T-helper 2 cell treated with Interferon-gamma antibody and Interleukin-4, amounts not matched to agents 5 μg/mL and 100 μg/mL, for 36 hours (primary cell): ENCODE measurements at regions not wholly inside any gene's neighbourhood (a gene's known extent, or its start where the extent isn't known, plus 50 kb on each side); places are given as distances from the start of the nearest gene placed in this dataset.
"Not testable (repeated sequence)": the region's sequence is repeated elsewhere in the genome, so short reads cannot be mapped to it uniquely, and the experiment has no call there.

ENCODE experiments used
- DNase-seq: peaks from one replicate; pipeline ENCODE4 v3.0.0; 2021; ENCODE audit warnings: low spot score
- H3K27ac Mint-ChIP-seq: one replicate; pipeline ENCODE4 v1.8.0; 2021; ENCODE audit warnings: mild to moderate bottlenecking, mixed read lengths
- H3K27me3 Mint-ChIP-seq: one replicate; pipeline ENCODE4 v1.8.0; 2021; ENCODE audit warnings: low read depth, mixed read lengths
- H3K36me3 Mint-ChIP-seq: one replicate; pipeline ENCODE4 v1.8.0; 2021; ENCODE audit warnings: low read depth, mixed read lengths
- H3K4me1 Mint-ChIP-seq: one replicate; pipeline ENCODE4 v1.8.0; 2021; ENCODE audit warnings: low read depth, mixed read lengths
- H3K4me3 Mint-ChIP-seq: one replicate; pipeline ENCODE4 v1.8.0; 2022; ENCODE audit warnings: mild to moderate bottlenecking, moderate library complexity, mixed read lengths
- H3K9me3 Mint-ChIP-seq: one replicate; pipeline ENCODE4 v1.8.0; 2021; ENCODE audit warnings: mixed read lengths

DNA sequence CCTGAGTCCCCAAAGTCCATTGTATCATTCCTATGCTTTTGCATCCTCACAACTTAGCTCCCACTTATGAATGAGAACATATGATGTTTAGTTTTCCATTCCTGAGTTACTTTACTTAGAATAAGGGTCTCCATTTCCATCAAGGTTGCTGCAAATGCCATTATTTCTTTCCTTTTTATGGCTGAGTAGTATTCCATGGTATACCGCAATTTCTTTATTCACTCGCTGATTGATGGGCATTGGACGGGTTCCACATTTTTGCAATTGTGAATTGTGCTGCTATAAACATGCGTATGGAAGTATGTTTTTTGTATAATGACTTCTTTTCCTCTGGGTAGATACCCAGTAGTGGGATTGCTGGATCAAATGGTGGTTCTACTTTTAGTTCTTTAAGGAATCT is 69.7 kb downstream of the RPL22L1 start:
- peaks cover 21% of the 10 kb centered on the region for H3K27me3 Mint-ChIP-seq
- DNase-seq, H3K4me3 Mint-ChIP-seq, H3K9me3 Mint-ChIP-seq, H3K4me1 Mint-ChIP-seq, H3K27ac Mint-ChIP-seq, H3K36me3 Mint-ChIP-seq: not testable (repeated sequence)

DNA sequence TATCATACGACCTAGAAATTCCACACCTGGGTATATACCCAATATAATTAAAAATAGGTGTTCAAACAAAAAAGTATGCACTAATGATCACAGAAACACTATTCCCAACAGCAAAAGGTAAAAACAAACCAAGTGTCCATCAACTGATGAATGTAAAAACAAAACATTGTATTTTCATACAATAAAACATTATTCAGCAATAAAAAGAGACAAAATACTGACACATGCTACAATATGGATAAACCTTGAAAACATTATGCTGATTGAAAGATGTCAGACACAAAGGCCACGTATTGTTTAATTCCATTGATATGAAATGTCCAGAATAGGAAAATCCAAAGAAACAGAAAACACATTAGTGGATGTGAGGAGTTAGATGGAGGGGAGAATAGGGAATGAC is 71.0 kb downstream of the RPL22L1 start:
- Mint-ChIP-seq H3K4me1 (no peaks in the 10 kb centered on the region), H3K36me3 (no peaks in the 10 kb centered on the region), H3K9me3 (no peaks in the 10 kb centered on the region), H3K4me3 (no peak overlapping the region), H3K27me3 (peaks cover 11% of the 10 kb centered on the region), H3K27ac (no peak overlapping the region)
- no peak for DNase-seq

DNA sequence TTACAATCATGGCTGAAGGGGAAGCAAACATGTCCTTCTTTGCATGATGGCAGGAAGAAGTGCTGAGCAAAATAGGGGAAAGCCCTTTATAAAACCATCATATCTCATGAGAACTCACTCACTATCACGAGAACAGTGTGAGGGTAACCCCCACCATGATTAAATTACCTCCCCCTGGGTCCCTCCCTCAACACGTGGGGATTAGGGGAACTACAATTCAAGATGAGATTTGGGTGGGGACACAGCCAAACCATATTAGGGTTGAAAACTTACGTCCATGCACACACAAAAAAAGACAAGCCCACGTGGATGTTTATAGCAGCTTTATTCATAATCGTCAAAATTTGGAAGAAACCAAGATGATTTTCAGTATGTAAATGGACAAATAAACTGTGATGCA is 72.3 kb downstream of the RPL22L1 start:
- Mint-ChIP-seq H3K9me3 (no peaks in the 10 kb centered on the region), H3K4me3 (no peak overlapping the region), H3K27me3 (peaks cover 10% of the 10 kb centered on the region), H3K27ac (no peak overlapping the region), H3K4me1 (no peaks in the 10 kb centered on the region), H3K36me3 (no peaks in the 10 kb centered on the region)
- no peak for DNase-seq

DNA sequence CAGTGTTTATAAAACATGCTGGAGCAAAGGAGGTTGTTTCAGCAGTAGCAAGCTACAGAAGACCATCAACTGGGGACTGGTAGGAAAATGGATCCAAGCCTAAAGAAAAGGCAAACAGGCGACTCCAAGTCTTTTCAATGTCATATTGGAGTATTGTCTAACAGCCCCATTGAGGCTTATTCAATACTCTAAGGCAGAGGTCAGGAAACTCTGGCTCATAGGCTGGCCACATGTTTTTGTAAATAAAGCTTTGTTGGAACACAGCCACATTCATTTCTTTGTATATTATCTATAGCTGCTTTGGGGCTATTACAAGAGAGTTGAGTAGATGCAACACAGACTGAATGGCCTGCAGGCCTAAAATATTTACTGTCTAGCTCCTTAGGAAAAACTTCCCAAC is 77.5 kb downstream of the RPL22L1 start:
- no peak for DNase-seq
- Mint-ChIP-seq H3K27ac (no peak overlapping the region), H3K36me3 (no peaks in the 10 kb centered on the region), H3K9me3 (no peaks in the 10 kb centered on the region), H3K27me3 (peaks cover 7% of the 10 kb centered on the region), H3K4me3 (no peak overlapping the region), H3K4me1 (no peaks in the 10 kb centered on the region)

DNA sequence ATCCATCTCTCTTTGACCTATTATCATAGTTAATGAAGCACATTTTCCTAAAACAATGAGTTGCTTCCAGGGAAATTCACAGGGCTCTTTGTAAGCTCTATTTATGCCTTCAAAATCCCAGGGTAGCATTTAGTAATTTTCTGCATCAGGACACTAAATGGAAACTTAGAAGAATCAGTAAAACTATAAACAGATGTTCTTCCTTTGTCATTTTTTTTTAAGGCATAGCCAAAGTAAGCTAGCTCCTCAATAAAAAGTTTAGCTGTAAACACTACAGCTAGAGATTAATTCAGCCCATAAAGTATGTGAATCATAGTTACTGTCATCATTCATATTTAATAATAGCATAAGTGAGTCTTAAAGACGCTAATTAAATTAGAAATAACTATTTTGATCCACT is 79.3 kb downstream of the RPL22L1 start:
- H3K27me3 Mint-ChIP-seq: peaks cover 15% of the 10 kb centered on the region

DNA sequence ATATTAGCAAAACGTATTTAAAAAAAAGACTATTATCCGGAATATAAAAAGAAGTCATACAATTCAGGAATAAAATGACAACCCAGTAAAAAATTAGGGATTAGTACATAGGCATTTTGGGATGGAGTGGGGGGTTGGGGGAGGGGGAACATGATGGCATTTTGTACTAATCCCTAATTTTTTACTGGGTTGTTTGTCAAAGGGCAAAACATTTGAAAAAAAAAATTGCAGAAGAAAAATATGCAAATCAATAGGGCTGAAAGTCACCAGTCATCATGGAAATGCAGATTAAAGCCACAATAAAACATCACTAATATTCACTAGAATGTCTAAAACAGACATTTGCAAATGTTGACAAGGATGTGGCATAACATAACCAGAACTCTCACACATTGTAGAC is 82.5 kb downstream of the RPL22L1 start:
- Mint-ChIP-seq H3K9me3 (no peaks in the 10 kb centered on the region), H3K27me3 (peaks cover 23% of the 10 kb centered on the region), H3K4me1 (no peaks in the 10 kb centered on the region), H3K27ac (no peak overlapping the region), H3K36me3 (no peaks in the 10 kb centered on the region), H3K4me3 (no peak overlapping the region)
- no peak for DNase-seq

More for the DNA sequence above, 79.3 kb downstream of the RPL22L1 start:
- Mint-ChIP-seq H3K9me3 (no peaks in the 10 kb centered on the region), H3K36me3 (no peaks in the 10 kb centered on the region), H3K4me3 (no peak overlapping the region), H3K27ac (no peak overlapping the region), H3K4me1 (no peaks in the 10 kb centered on the region)
- no peak for DNase-seq

DNA sequence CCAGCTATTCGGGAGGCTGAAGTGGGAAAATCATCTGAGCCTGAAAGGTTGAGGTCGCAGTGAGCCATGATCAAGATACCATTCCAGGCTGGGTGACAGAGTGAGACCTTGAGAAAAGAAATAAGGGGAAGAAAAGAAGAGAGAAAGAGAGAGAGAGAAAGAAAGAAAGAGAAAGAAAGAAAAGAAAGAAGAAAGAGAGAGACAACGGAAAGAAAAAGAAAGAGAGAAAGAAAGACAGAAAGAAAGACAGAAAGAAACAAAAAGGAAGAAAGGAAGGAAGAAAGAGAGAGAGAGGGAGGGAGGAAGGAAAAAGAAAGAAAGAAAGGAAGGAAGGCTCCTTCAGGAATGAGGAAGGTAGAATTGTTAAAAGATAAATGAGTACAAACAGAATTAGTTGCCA is 84.5 kb downstream of the RPL22L1 start:
- Mint-ChIP-seq H3K4me1 (no peaks in the 10 kb centered on the region), H3K9me3 (no peaks in the 10 kb centered on the region), H3K27me3 (peaks cover 22% of the 10 kb centered on the region), H3K36me3 (no peaks in the 10 kb centered on the region), H3K4me3 (no peak overlapping the region), H3K27ac (no peak overlapping the region)
- no peak for DNase-seq

DNA sequence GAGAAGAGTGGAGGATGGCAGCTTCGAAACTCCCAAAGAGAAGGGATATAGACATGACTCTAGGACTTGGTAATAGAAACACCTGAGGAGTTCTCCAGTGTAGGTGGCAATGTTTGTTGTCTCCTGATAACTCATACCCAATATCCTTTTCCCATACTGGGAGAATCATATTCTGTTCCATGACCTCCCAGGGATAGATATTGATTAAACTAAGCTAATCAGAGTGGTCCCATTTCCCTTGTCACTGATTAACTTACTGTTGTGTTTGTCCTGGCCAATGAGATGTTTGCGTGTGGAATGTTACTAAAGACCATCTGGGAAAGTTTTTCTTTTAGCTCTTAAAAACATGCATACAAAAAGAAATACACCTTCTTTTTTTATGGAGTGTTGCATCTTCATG is 85.6 kb downstream of the RPL22L1 start:
- H3K27me3 Mint-ChIP-seq: peaks cover 22% of the 10 kb centered on the region

DNA sequence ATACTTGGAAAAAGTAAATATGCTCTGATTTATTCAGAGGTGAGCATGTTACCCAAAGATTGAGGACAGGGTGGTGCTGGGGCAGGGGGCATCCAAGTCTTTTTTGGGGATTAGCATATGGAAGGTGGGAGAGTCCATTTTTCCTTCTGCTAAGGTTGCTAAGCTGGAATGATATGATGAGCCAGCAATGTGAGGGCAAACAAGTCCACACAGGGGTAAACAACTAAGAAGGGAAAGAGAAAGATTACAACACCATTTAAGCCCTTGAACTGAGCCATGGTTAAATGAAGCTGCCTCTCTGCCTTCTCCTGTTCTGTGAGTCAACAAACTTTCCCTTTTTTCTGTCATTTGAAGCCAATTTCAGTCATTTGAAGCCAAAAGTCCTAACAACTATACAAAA is 89.0 kb downstream of the RPL22L1 start:
- H3K27me3 Mint-ChIP-seq: peaks cover 24% of the 10 kb centered on the region
- H3K27ac Mint-ChIP-seq: no peak overlapping the region
- H3K9me3 Mint-ChIP-seq: no peaks in the 10 kb centered on the region
- no peaks in the 10 kb centered on the region for H3K36me3 Mint-ChIP-seq
- no peaks in the 10 kb centered on the region for H3K4me1 Mint-ChIP-seq
- DNase-seq: no peak
- H3K4me3 Mint-ChIP-seq: no peak overlapping the region

More for the DNA sequence above, 85.6 kb downstream of the RPL22L1 start:
- H3K36me3 Mint-ChIP-seq: no peaks in the 10 kb centered on the region
- H3K4me3 Mint-ChIP-seq: no peak overlapping the region
- no peak overlapping the region for H3K27ac Mint-ChIP-seq
- DNase-seq: no peak
- no peaks in the 10 kb centered on the region for H3K4me1 Mint-ChIP-seq
- no peaks in the 10 kb centered on the region for H3K9me3 Mint-ChIP-seq

DNA sequence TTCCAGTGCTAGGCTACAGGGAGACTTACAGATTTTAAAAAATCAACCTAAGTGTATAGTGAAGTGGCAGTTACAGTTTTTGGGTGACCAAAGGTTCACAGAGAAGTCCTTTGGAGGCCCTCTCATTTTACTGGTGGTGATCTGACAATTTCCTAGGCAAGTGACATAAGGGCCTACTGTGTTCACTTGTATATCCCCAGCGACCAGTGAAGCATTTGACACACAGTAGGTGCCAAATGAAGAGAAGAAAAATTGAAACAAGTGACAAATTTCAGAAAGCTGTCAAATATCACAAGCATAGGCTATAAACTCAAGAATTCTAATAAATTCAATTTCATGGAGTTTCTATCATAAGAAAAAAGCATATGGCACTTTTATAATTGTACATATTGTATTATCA is 89.5 kb downstream of the RPL22L1 start:
- Mint-ChIP-seq H3K9me3 (no peaks in the 10 kb centered on the region), H3K36me3 (no peaks in the 10 kb centered on the region), H3K27me3 (peaks cover 20% of the 10 kb centered on the region), H3K4me3 (no peak overlapping the region), H3K4me1 (no peaks in the 10 kb centered on the region), H3K27ac (no peak overlapping the region)
- DNase-seq: no peak

DNA sequence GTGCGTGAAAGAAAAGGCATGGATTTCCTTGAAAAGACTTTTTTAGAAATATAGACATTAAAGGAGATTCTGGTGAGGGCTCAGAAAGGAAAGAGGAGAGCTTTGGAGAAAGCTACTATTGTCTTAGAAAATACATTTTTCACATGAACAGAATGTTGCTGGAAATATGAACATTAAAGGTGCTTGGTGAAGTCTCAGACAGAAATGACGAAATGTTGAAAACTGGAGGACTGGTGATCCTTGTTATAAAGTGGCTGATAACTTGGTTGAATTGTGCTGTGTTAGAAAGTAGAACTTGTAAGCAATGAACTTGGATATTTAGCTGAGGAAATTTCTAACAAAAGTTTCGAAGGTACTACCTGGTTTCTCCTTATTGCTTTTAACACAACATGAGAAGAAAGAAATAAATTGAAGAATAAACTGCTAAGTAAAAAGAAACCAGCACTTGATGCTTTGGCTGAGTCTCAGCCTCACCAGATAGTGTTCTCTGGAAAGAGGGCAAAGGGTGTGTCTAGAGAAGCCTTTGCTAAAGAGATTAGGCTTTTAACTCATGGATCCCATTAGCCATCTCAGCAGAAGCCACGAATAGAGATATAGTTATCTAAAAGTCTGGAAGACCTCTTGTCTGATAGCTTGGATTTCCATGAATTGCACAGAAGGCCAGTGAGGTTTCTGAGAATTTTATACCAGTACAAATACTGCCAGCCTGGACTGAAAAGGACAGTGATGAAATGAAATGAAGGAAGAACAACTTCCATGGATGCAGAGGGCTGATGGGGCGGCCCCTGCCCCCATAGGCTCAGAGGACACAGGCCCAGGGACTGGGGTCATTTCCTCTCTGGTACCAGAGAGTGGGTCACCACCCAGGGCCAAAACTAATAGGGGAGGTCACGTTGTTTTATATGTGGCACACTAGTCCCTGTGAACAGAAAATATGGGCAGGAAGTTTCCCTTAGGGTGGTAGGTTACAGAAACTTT is 91.5 kb downstream of the RPL22L1 start:
- Mint-ChIP-seq H3K4me3 (no peak overlapping the region), H3K9me3 (no peaks in the 10 kb centered on the region), H3K27ac (no peak overlapping the region), H3K36me3 (no peaks in the 10 kb centered on the region), H3K27me3 (peaks cover 18% of the 10 kb centered on the region), H3K4me1 (no peaks in the 10 kb centered on the region)
- DNase-seq: no peak

DNA sequence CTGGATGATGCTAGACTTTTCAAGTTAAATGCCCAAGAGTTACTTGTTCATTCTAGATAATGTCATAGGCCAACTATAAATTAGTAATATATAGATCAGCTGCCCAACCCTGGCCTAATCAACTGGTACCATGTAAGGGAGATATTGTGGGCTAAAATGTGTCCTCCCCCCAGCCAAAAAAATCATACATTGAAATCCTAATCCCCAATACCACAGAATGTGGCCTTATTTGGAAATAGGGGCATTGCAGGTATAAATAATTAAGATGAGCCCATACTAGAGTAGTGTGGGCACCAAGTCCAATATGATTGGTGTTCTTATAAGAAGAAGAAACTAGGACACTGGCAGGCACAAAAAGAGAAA is 92.5 kb downstream of the RPL22L1 start:
- peaks cover 15% of the 10 kb centered on the region for H3K27me3 Mint-ChIP-seq
- no peak for DNase-seq
- no peak overlapping the region for H3K27ac Mint-ChIP-seq
- H3K9me3 Mint-ChIP-seq: no peaks in the 10 kb centered on the region
- H3K36me3 Mint-ChIP-seq: no peaks in the 10 kb centered on the region
- H3K4me1 Mint-ChIP-seq: no peaks in the 10 kb centered on the region
- no peak overlapping the region for H3K4me3 Mint-ChIP-seq

DNA sequence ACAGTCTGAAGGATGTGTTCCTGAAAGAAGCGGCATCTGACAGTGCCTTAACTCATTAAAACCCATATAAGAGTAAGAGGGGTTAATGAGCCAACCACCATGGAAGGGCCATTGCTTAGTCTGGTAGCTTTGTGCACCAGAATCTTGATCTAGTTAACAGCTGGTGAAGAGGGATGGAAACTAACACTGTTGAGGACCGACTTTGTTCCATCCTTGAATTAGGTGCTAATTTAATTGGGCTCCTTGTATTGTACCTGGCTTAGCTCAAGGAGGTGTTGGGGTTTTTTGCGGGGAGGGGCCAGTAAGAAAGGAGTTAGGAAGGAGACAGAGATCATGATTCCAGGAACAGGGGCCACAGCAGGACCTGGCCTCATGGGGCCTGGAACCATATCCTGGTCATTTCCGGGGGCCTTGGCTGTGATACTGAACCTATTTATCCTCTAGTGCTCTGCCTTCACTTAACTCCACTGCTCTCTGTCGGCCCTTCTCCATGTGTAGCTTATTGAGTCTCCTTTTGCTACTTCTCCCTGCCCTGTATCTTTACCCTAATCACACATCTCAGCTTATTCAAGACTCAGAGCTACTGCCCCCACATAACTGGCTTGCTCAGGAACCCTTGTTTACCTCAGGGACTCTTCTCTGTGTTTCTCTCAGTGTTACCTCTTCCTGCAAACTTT is 93.0 kb downstream of the RPL22L1 start:
- no peak overlapping the region for H3K27ac Mint-ChIP-seq

DNA sequence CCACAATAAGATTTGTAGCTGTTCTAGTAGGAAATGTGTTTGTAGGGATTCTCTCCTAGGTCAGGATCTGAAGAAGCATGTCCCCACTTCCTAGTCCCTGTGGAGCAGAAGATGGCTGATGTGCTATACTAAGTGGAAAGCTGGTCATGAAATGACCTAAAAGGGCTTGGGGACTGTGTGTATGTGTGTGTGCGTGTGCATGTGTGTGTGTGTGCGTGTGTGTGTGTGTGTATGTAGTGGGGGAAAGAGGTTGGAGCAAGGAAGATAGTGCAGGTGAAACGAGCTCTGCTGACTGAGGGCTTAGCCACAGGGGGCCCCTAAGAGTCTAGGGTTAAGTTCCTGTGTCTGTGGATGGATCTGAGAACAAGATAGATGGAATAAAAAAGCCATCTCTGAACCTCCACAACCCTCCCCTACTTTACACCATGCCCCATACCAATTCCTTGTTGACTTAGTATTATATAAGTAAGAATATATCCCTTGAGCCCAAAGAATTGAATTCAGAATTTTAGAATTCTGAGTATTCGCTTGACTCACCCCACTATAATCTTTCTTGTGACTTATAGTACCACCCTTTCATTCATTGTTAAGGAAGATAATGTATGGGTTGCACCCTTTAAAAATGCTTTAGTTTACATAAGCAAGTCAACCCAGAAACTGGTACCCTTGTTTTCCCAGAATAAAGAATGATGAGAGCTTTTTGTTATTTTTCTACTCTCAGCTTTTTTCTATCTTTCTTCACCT is 96.1 kb downstream of the RPL22L1 start:
- H3K4me1 Mint-ChIP-seq: no peaks in the 10 kb centered on the region
- no peaks in the 10 kb centered on the region for H3K9me3 Mint-ChIP-seq
- no peak overlapping the region for H3K27ac Mint-ChIP-seq
- no peak for DNase-seq
- no peak overlapping the region for H3K4me3 Mint-ChIP-seq
- no peaks in the 10 kb centered on the region for H3K36me3 Mint-ChIP-seq
- peaks cover 4% of the 10 kb centered on the region for H3K27me3 Mint-ChIP-seq

More for the DNA sequence above, 93.0 kb downstream of the RPL22L1 start:
- DNase-seq: no peak
- Mint-ChIP-seq H3K36me3 (no peaks in the 10 kb centered on the region), H3K4me1 (no peaks in the 10 kb centered on the region), H3K9me3 (no peaks in the 10 kb centered on the region), H3K4me3 (no peak overlapping the region), H3K27me3 (peaks cover 15% of the 10 kb centered on the region)
